ENCODE measurements at regions not wholly inside any gene's neighbourhood (a gene's known extent, or its start where the extent isn't known, plus 50 kb on each side); places are given as distances from the start of the nearest gene placed in this dataset.

DNA sequence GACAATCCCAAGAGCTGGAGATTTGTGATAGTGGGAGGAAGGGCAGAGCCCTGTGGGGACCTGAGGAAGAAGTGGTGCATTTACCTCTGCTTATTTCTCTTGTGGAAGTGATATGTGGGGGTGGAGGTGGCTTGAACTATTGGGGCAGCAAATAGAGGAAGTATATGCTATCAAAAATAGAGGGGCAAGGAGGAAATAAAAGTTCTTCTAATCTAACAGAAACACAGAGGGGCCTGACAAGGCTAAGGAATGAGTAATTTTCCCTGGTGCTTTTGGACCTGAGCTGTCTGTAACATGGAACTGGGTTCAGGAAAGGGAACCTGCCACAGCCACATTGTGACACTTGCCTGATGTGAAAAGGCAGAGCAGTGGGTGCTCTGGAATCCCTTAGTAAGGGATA, 378.6 kb upstream of the KLF4 start:
- Histone ChIP-seq H3K9ac (ENCODE audit: insufficient read depth, low read depth, low read length) (no peak overlapping the region), H3K4me1 (ENCODE audit: insufficient read depth, low read length) (no peaks in the 10 kb centered on the region), H4K20me1 (ENCODE audit: insufficient read depth, low read length) (no peaks in the 10 kb centered on the region), H3K4me2 (ENCODE audit: low read depth, low read length) (no peak overlapping the region), H3K36me3 (replicated peaks in 1 of 2; ENCODE audit: control insufficient read depth in 1 of 2, insufficient read depth in 2 of 2, low read length in 2 of 2) (no peaks in the 10 kb centered on the region), H2AFZ (ENCODE audit: low read length) (no peak overlapping the region), H3K9me3 (ENCODE audit: low read length) (no peaks in the 10 kb centered on the region), H3K4me3 (replicated peaks in 1 of 3; ENCODE audit: insufficient read depth in 1 of 3, low read depth in 2 of 3, low read length in 3 of 3) (no peak overlapping the region), H3K79me2 (ENCODE audit: insufficient read depth, low read length) (no peaks in the 10 kb centered on the region), H3K27me3 (ENCODE audit: control insufficient read depth in 1 of 2, insufficient read depth in 2 of 2, low read length in 2 of 2) (no peaks in the 10 kb centered on the region), H3K27ac (ENCODE audit: extremely low read length, insufficient read depth, low read length) (no peak overlapping the region)
- CTCF ChIA-PET (ENCODE audit: low intra/inter-chr PET ratio, low total read pairs): no interaction called here
- no peak for FAIRE-seq
- ATAC-seq: no peak
- no peak for DNase-seq (ENCODE audit: low spot score)
- POLR2A ChIA-PET: no interaction called here
- intact Hi-C loops (cut with micrococcal nuclease; ENCODE audit: unreplicated experiment): no loop called here
- no TSS peak for BruUV-seq (replicated peaks)
- in situ Hi-C loops (cut with HindIII; ENCODE audit: extremely low pct_ligation_motif_present, low pct_unique_long_range_greater_than_20kb): no loop called here
- no peak for TF ChIP-seq SIX1 (CRISPR knock-in tag; IDR thresholded peaks at IDR 0.05; ENCODE audit: borderline replicate concordance)
- no peak for TF ChIP-seq ZNF547 (CRISPR knock-in tag; IDR thresholded peaks at IDR 0.05)
- TF ChIP-seq, protein P1, sequence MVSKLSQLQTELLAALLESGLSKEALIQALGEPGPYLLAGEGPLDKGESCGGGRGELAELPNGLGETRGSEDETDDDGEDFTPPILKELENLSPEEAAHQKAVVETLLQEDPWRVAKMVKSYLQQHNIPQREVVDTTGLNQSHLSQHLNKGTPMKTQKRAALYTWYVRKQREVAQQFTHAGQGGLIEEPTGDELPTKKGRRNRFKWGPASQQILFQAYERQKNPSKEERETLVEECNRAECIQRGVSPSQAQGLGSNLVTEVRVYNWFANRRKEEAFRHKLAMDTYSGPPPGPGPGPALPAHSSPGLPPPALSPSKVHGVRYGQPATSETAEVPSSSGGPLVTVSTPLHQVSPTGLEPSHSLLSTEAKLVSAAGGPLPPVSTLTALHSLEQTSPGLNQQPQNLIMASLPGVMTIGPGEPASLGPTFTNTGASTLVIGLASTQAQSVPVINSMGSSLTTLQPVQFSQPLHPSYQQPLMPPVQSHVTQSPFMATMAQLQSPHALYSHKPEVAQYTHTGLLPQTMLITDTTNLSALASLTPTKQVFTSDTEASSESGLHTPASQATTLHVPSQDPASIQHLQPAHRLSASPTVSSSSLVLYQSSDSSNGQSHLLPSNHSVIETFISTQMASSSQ (IDR thresholded peaks at IDR 0.05; ENCODE audit: low read depth): no peak
- TF ChIP-seq, protein P1 (CRISPR knock-in tag; IDR thresholded peaks at IDR 0.05; ENCODE audit: borderline replicate concordance): no peak
- TF ChIP-seq REXO4 (CRISPR knock-in tag; IDR thresholded peaks at IDR 0.05; ENCODE audit: borderline replicate concordance): no peak
- no peak for TF ChIP-seq HNF4A (CRISPR knock-in tag; IDR thresholded peaks at IDR 0.05)
- TF ChIP-seq TCF12 (IDR thresholded peaks at IDR 0.05): no peak
- no peak for TF ChIP-seq TCF12 (CRISPR knock-in tag; IDR thresholded peaks at IDR 0.05)
- TF ChIP-seq FOXP1 (IDR thresholded peaks at IDR 0.05): no peak
- no peak for TF ChIP-seq FOXP1 (CRISPR knock-in tag; IDR thresholded peaks at IDR 0.05)
- TF ChIP-seq ZNF841 (CRISPR knock-in tag; IDR thresholded peaks at IDR 0.05; ENCODE audit: borderline replicate concordance): no peak
- no peak for TF ChIP-seq RCOR2 (CRISPR knock-in tag; IDR thresholded peaks at IDR 0.05)
- TF ChIP-seq, protein P2, sequence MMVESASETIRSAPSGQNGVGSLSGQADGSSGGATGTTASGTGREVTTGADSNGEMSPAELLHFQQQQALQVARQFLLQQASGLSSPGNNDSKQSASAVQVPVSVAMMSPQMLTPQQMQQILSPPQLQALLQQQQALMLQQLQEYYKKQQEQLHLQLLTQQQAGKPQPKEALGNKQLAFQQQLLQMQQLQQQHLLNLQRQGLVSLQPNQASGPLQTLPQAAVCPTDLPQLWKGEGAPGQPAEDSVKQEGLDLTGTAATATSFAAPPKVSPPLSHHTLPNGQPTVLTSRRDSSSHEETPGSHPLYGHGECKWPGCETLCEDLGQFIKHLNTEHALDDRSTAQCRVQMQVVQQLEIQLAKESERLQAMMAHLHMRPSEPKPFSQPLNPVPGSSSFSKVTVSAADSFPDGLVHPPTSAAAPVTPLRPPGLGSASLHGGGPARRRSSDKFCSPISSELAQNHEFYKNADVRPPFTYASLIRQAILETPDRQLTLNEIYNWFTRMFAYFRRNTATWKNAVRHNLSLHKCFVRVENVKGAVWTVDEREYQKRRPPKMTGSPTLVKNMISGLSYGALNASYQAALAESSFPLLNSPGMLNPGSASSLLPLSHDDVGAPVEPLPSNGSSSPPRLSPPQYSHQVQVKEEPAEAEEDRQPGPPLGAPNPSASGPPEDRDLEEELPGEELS (CRISPR knock-in tag; IDR thresholded peaks at IDR 0.05): no peak
- TF ChIP-seq, protein P3, sequence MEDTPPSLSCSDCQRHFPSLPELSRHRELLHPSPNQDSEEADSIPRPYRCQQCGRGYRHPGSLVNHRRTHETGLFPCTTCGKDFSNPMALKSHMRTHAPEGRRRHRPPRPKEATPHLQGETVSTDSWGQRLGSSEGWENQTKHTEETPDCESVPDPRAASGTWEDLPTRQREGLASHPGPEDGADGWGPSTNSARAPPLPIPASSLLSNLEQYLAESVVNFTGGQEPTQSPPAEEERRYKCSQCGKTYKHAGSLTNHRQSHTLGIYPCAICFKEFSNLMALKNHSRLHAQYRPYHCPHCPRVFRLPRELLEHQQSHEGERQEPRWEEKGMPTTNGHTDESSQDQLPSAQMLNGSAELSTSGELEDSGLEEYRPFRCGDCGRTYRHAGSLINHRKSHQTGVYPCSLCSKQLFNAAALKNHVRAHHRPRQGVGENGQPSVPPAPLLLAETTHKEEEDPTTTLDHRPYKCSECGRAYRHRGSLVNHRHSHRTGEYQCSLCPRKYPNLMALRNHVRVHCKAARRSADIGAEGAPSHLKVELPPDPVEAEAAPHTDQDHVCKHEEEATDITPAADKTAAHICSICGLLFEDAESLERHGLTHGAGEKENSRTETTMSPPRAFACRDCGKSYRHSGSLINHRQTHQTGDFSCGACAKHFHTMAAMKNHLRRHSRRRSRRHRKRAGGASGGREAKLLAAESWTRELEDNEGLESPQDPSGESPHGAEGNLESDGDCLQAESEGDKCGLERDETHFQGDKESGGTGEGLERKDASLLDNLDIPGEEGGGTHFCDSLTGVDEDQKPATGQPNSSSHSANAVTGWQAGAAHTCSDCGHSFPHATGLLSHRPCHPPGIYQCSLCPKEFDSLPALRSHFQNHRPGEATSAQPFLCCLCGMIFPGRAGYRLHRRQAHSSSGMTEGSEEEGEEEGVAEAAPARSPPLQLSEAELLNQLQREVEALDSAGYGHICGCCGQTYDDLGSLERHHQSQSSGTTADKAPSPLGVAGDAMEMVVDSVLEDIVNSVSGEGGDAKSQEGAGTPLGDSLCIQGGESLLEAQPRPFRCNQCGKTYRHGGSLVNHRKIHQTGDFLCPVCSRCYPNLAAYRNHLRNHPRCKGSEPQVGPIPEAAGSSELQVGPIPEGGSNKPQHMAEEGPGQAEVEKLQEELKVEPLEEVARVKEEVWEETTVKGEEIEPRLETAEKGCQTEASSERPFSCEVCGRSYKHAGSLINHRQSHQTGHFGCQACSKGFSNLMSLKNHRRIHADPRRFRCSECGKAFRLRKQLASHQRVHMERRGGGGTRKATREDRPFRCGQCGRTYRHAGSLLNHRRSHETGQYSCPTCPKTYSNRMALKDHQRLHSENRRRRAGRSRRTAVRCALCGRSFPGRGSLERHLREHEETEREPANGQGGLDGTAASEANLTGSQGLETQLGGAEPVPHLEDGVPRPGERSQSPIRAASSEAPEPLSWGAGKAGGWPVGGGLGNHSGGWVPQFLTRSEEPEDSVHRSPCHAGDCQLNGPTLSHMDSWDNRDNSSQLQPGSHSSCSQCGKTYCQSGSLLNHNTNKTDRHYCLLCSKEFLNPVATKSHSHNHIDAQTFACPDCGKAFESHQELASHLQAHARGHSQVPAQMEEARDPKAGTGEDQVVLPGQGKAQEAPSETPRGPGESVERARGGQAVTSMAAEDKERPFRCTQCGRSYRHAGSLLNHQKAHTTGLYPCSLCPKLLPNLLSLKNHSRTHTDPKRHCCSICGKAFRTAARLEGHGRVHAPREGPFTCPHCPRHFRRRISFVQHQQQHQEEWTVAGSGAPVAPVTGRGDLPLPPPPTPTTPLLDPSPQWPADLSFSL (CRISPR knock-in tag; IDR thresholded peaks at IDR 0.05): no peak

Measured in HepG2 (cell line).